ENCODE measurements at regions not wholly inside any gene's neighbourhood (a gene's known extent, or its start where the extent isn't known, plus 50 kb on each side); places are given as distances from the start of the nearest gene placed in this dataset.

- TF ChIP-seq EZH2 (IDR thresholded peaks at IDR 0.05; ENCODE audit: borderline replicate concordance, low read depth, low read length, poor library complexity, severe bottlenecking) = no peak
- TF ChIP-seq, protein P1, sequence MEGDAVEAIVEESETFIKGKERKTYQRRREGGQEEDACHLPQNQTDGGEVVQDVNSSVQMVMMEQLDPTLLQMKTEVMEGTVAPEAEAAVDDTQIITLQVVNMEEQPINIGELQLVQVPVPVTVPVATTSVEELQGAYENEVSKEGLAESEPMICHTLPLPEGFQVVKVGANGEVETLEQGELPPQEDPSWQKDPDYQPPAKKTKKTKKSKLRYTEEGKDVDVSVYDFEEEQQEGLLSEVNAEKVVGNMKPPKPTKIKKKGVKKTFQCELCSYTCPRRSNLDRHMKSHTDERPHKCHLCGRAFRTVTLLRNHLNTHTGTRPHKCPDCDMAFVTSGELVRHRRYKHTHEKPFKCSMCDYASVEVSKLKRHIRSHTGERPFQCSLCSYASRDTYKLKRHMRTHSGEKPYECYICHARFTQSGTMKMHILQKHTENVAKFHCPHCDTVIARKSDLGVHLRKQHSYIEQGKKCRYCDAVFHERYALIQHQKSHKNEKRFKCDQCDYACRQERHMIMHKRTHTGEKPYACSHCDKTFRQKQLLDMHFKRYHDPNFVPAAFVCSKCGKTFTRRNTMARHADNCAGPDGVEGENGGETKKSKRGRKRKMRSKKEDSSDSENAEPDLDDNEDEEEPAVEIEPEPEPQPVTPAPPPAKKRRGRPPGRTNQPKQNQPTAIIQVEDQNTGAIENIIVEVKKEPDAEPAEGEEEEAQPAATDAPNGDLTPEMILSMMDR (conservative IDR thresholded peaks at IDR 0.05; ENCODE audit: low read depth, low read length) = no peak
Measured at GRCh38 chr11:34805937-34806336, 110.2 kb downstream of the APIP start.
